HL-60 (cell line): ENCODE measurements at regions not wholly inside any gene's neighbourhood (a gene's known extent, or its start where the extent isn't known, plus 50 kb on each side); places are given as distances from the start of the nearest gene placed in this dataset.

Source experiments
- DNase-seq, 2 experiments: peaks; one replicate each; pipeline ENCODE4 v3.0.0-alpha.2; 2010 to 2020; ENCODE audit warnings: low read depth in 1 of 2, low spot score in 1 of 2
- H3K27ac ChIP-seq: fragments of 250-450 bp; sonication (Bioruptor Pico); replicated peaks from 2 replicates; pipeline ENCODE4 v1.5.1; 2020; ENCODE audit warnings: mild to moderate bottlenecking, moderate library complexity
- H3K27me3 ChIP-seq: fragments of 250-450 bp; sonication (Bioruptor Pico); 2 replicates; pipeline ENCODE4 v1.5.1; 2021; ENCODE audit warnings: mild to moderate bottlenecking, moderate library complexity; ENCODE audit not compliant: insufficient read depth, poor library complexity, severe bottlenecking
- H3K4me3 ChIP-seq: replicated peaks from 2 replicates; pipeline ENCODE4 v1.5.1; 2011; ENCODE audit warnings: mild to moderate bottlenecking, control low read depth, low read length; ENCODE audit not compliant: insufficient read depth
- GABPA ChIP-seq: IDR thresholded peaks from 2 replicates; pipeline ENCODE4 v1.6.1; 2012; ENCODE audit warnings: low read depth
- POLR2AphosphoS5 ChIP-seq: IDR thresholded peaks from 2 replicates; pipeline ENCODE4 v1.6.1; 2012; ENCODE audit warnings: low read depth
- SPI1 ChIP-seq: IDR thresholded peaks from 2 replicates; pipeline ENCODE4 v1.6.1; 2012; ENCODE audit warnings: low read depth, mild to moderate bottlenecking, borderline replicate concordance
- TF ChIP-seq, protein P1 (sequence below): IDR thresholded peaks from one replicate; pipeline ENCODE4 v1.5.1; 2011; ENCODE audit warnings: low read length, control low read depth, inconsistent platforms; ENCODE audit not compliant: insufficient read depth
- TF ChIP-seq, protein P2 (sequence below): IDR thresholded peaks from 2 replicates; pipeline ENCODE4 v1.6.1; 2012; ENCODE audit warnings: low read depth; ENCODE audit not compliant: insufficient replicate concordance

DNA sequence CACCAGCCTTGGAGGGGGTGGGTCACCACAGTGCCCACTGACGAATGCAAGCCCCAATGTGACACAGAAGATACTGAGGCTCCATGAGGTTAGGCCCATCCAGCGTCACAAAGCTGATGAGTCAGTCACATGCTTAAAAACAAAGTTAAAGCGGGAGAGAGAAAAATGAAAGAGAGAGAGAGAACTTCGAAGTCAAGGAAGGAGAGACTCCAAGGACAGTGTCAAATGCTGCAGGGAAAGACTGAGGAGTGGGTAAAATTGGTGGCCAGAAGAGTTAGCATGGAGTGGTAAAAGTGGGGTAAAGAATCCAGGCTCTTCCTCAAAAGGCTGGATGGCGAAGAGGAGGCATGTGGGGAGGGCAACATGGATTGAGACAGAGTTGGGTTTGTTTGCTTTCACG lies 201.9 kb upstream of the CCDC150 start:
- TF ChIP-seq, protein P1, sequence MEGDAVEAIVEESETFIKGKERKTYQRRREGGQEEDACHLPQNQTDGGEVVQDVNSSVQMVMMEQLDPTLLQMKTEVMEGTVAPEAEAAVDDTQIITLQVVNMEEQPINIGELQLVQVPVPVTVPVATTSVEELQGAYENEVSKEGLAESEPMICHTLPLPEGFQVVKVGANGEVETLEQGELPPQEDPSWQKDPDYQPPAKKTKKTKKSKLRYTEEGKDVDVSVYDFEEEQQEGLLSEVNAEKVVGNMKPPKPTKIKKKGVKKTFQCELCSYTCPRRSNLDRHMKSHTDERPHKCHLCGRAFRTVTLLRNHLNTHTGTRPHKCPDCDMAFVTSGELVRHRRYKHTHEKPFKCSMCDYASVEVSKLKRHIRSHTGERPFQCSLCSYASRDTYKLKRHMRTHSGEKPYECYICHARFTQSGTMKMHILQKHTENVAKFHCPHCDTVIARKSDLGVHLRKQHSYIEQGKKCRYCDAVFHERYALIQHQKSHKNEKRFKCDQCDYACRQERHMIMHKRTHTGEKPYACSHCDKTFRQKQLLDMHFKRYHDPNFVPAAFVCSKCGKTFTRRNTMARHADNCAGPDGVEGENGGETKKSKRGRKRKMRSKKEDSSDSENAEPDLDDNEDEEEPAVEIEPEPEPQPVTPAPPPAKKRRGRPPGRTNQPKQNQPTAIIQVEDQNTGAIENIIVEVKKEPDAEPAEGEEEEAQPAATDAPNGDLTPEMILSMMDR: no peak
- TF ChIP-seq POLR2AphosphoS5 (no peak), SPI1 (no peak), GABPA (no peak)
- TF ChIP-seq, protein P2, sequence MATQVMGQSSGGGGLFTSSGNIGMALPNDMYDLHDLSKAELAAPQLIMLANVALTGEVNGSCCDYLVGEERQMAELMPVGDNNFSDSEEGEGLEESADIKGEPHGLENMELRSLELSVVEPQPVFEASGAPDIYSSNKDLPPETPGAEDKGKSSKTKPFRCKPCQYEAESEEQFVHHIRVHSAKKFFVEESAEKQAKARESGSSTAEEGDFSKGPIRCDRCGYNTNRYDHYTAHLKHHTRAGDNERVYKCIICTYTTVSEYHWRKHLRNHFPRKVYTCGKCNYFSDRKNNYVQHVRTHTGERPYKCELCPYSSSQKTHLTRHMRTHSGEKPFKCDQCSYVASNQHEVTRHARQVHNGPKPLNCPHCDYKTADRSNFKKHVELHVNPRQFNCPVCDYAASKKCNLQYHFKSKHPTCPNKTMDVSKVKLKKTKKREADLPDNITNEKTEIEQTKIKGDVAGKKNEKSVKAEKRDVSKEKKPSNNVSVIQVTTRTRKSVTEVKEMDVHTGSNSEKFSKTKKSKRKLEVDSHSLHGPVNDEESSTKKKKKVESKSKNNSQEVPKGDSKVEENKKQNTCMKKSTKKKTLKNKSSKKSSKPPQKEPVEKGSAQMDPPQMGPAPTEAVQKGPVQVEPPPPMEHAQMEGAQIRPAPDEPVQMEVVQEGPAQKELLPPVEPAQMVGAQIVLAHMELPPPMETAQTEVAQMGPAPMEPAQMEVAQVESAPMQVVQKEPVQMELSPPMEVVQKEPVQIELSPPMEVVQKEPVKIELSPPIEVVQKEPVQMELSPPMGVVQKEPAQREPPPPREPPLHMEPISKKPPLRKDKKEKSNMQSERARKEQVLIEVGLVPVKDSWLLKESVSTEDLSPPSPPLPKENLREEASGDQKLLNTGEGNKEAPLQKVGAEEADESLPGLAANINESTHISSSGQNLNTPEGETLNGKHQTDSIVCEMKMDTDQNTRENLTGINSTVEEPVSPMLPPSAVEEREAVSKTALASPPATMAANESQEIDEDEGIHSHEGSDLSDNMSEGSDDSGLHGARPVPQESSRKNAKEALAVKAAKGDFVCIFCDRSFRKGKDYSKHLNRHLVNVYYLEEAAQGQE: no peak
- H3K4me3 ChIP-seq: no peak overlapping the region
- H3K27ac ChIP-seq: no peak overlapping the region
- DNase-seq: no peak
- H3K27me3 ChIP-seq: no peaks in the 10 kb centered on the region

DNA sequence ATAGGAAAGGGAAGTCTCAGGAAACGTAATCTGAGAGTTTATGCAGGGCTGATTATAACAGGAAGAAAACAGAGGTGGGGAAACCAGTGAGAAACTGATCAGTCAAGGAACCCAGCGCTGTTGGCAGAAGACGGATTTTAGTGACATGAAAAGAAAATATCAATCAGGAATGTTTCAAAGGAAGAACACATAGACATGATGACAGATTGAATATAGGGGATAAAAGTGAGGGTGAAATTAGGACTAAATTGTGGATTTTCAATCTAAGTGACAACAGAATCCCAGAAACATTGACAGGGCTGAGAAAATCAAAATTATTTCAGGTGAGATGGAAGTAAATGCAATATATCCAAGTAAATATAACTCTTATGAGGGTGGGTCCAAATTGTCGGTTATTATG lies 199.8 kb upstream of the CCDC150 start:
- H3K4me3 ChIP-seq: no peak overlapping the region
- H3K27me3 ChIP-seq: no peaks in the 10 kb centered on the region
- TF ChIP-seq GABPA: no peak
- TF ChIP-seq, protein P2: no peak
- no peak for TF ChIP-seq POLR2AphosphoS5
- TF ChIP-seq, protein P1: no peak
- TF ChIP-seq SPI1: no peak
- no peak for DNase-seq
- no peak overlapping the region for H3K27ac ChIP-seq

DNA sequence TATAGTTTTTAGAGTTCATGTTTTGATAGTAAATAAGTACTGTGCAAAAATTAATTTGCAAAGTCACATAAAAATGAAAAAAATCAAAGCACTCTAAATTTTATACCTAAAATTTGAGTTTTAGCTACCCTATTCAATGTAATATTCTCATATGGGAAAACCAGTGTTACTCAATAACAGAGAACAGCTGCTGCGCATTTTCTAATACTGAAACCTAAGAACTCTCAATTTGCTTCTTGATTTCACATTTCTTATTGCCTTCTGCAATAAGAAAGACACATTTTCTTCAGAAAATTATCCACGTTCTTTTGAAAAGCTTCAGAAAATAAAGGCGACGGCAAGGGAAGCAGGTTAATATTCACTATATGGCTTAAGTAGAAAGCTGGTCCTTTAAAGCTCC lies 199.1 kb upstream of the CCDC150 start:
- TF ChIP-seq POLR2AphosphoS5: no peak
- TF ChIP-seq GABPA: no peak
- TF ChIP-seq, protein P2: no peak
- no peak overlapping the region for H3K27ac ChIP-seq
- DNase-seq: no peak
- no peaks in the 10 kb centered on the region for H3K27me3 ChIP-seq
- H3K4me3 ChIP-seq: no peak overlapping the region

DNA sequence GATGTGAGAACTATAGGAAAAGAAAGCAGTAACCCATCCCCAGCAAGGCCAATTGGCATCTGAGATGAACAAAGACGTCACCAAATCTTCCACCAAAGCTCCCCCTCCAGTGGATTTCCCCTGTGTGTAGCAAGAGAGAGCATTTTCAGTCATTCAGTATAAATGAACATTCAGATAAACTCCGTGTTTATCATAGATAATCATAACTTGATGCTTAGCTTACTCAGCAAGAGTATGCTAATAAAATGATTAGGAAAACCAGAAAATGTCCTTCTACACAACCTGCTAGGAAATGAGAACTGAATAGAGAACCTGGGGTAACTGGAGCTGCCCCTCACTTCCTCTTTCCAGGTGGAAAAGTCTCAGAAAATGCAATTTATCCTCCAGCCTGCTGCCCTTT lies 198.0 kb upstream of the CCDC150 start:
- no peak overlapping the region for H3K27ac ChIP-seq
- DNase-seq: no peak
- H3K4me3 ChIP-seq: no peak overlapping the region
- TF ChIP-seq SPI1: peak; percentile 82
- TF ChIP-seq, protein P2: no peak
- no peaks in the 10 kb centered on the region for H3K27me3 ChIP-seq
